ENCODE measurements at regions not wholly inside any gene's neighbourhood (a gene's known extent, or its start where the extent isn't known, plus 50 kb on each side); places are given as distances from the start of the nearest gene placed in this dataset.

DNA sequence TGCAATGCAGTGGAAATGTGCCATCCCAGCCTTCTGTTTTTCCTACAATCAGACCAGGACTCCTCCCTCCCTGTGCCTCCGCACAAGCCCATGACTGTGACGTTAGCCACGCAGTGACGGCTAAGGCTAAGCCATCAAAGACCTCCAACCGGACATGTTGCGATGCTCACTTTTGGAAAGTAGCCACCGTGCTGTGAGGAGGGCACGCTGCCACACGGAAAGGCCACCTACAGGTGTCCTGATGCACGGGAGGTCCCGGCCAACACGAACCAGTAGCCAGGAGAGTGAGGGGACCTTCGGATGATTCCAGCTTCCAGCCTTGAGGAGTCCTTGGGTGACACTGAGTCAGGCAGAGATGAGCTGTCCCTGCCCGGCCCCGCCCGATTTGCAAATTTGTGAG, 53.9 kb downstream of the FOXL1 start:
- no peak for DNase-seq

DNA sequence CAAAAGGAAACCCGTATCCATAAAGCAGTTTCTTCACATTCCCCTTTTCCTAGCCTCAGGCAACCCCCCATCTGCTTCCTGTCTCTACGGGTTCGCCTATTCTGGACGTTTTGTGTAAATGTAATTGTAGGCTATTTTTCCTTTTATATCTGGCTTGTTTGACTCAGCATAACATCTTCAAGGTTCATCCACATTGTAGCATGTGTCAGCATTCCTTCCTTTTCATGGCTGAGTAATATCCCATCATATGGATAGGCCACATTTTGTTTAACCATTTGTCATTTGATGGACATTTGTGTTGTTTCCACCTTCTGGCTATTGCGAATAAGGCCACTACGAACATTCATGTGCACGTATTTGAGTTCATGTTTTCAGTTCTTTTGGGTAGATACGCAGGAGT, 54.6 kb downstream of the FOXL1 start:
- DNase-seq: no peak

GRCh38 chr16:86634292-86634691, 55.9 kb downstream of the FOXL1 start:
- no peak for DNase-seq

- no peak for DNase-seq
Observed at GRCh38 chr16:86635176-86635876, 57.0 kb downstream of the FOXL1 start.

GRCh38 chr16:86635926-86636325, 57.6 kb downstream of the FOXL1 start:
- no peak for DNase-seq

DNA sequence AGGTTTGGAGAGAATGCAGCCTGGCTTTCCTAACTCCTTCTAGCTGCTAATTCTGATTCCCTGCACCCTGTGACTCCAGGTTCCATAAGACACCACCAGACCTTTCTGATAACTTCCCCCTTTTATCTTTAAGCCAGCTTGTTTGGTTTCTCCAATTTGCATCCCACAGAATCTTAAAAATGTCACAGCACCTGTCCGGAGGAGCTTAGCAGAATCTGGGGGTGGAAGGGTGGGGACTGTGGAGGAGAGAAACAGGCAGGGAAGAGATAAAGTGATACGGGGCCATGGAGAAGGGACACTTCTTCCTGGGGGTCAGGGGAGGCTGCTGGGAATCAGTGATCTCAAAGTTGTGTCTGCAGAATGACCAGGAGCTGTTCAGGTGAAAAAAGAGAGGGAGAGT, 59.4 kb downstream of the FOXL1 start:
- DNase-seq: no peak

- DNase-seq: no peak
Observed at GRCh38 chr16:86638642-86639041, 60.3 kb downstream of the FOXL1 start.

GRCh38 chr16:86639354-86639753, 61.0 kb downstream of the FOXL1 start:
- DNase-seq: no peak

DNA sequence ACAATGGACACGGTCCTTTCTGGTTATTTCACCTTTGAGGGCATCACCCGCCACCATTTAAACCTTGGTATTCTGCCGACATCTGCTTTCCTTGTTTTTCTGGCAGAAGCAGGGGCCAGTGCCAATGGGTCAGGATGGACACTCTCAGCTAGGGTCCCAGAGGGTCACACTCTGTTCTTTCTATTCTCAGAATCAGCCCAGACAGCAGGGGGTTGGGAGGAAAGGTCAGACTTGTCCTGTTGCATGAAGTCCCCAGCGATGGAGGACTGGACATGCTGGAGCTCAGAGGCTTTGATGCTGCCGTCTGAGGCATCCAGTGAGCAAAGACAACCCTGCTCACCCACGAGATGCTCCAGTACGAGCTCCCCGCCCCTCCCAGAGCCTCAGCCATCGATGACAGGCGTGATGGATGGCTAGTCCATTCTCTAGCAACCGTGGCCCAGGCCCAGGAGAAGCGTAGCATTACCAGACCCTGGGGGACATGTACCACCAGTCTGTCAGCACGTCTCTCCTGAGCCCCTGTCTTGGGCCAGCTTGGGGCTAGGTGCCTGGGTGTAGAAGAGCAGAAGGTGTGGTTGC, 62.0 kb downstream of the FOXL1 start:
- no peak for DNase-seq

- no peak for DNase-seq
Observed at GRCh38 chr16:86642087-86642486, 63.7 kb downstream of the FOXL1 start.

DNA sequence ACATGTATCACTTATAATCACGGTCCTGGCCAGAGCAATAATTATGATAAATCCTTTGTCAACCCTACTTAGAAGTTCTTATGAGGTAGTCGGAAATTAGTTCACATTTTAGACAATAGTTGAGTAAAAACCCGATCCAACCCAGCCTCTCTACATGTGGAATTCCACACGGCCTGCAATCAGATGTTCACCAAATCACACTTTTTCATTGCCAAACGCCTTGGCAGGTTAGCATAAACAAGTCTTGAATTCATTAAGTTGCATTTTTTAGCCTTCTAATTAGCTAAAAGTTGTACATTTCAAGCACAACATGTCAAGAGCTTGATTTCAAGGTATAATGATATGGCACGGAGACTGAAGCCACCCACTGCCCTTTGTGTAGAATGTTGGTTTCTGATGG, 65.3 kb downstream of the FOXL1 start:
- no peak for DNase-seq

GRCh38 chr16:86647561-86647960, 69.2 kb downstream of the FOXL1 start:
- DNase-seq: no peak

DNA sequence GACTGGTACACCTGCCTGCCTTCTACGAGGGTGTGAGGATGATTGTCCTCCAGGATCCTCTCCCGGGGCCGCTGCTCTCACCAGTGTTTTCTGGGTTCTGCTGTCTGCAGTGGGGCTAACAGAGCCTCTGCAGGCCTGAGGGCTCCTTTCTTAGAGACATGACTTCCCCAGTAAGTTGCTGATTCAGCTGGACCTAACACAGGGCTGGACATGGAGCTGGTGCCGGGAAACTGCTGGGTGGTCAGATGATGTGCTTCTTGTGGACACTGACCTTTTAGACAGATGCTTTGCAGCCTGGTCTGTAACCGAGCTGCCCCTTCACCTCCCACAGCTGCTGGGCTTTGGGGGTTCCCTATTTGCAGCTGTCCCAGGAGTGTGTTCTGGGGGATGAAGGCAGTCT, 71.5 kb downstream of the FOXL1 start:
- DNase-seq: no peak

DNA sequence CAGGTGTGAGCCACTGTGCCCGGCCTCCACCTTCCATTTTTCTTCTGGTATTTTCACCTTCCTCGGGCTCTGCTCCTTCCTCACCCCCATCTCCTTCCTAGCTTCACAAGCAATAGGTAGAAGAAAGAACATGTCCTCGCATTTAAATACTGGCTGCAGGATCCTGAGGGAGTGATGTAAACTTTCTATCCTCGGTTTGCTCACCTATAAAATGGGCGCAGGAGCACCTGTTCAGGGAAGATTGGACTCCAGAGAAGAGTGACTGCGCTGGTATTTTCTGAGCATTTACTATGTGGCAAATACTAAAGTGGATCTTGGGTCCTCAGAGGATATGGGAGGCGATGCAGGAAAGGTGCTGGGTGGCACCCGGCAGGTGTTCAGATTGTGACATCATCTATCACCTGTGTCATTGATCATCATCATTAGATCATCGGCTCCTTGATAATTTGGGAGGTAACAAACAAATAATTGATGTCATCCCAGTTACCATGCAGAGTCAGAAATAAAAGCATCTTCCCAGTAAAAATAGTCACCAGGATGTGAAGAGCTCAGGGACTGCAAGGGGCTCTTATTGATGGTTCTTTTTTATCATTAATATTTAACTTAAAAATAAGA, 72.8 kb downstream of the FOXL1 start:
- no peak for DNase-seq

GRCh38 chr16:86651823-86652222, 73.5 kb downstream of the FOXL1 start:
- no peak for DNase-seq

- DNase-seq: no peak
Observed at GRCh38 chr16:86653285-86654006, 75.1 kb downstream of the FOXL1 start.

- no peak for DNase-seq
Observed at GRCh38 chr16:86657972-86658371, 79.6 kb downstream of the FOXL1 start.

DNA sequence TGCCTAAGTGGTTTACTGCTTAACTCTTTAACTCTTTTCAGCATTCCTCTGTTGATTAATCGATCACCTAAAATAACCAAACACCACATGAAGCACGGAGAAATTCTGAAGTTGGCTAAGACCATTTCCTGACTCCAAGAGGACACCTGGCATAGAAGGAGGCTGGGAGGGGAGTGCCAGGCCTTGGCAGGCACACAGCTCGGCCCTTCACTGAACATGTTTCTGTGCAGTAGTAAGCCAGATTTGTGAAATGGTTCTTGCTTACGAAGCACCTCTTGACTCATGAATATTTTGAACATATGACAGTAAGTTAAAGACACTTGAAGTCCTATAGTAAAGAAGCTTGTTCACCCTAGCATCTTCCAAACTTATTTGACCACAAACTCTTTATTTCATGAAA, 82.3 kb downstream of the FOXL1 start:
- DNase-seq: no peak

DNA sequence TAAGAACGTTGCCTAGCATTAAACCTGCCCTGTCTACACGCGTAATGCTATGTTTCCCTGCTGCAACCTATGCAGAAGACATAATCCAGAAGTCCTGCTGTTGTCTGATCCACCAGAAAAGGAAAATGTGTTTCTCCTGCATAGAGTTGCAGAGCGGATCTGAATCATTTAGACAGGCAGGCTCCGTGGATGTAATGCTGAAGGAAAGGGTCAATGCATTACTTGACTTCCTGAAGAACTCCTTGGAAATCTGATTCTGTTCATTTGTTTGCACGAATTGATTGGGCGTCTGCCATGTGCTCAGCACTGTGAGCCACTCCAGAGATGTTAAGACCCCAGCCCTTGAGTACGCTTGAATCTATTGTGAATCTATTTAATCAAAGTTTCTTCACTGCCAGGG, 83.4 kb downstream of the FOXL1 start:
- DNase-seq: no peak

- DNase-seq: no peak
Observed at GRCh38 chr16:86662195-86662594, 83.8 kb downstream of the FOXL1 start.

- no peak for DNase-seq
Observed at GRCh38 chr16:86662740-86663139, 84.4 kb downstream of the FOXL1 start.

DNA sequence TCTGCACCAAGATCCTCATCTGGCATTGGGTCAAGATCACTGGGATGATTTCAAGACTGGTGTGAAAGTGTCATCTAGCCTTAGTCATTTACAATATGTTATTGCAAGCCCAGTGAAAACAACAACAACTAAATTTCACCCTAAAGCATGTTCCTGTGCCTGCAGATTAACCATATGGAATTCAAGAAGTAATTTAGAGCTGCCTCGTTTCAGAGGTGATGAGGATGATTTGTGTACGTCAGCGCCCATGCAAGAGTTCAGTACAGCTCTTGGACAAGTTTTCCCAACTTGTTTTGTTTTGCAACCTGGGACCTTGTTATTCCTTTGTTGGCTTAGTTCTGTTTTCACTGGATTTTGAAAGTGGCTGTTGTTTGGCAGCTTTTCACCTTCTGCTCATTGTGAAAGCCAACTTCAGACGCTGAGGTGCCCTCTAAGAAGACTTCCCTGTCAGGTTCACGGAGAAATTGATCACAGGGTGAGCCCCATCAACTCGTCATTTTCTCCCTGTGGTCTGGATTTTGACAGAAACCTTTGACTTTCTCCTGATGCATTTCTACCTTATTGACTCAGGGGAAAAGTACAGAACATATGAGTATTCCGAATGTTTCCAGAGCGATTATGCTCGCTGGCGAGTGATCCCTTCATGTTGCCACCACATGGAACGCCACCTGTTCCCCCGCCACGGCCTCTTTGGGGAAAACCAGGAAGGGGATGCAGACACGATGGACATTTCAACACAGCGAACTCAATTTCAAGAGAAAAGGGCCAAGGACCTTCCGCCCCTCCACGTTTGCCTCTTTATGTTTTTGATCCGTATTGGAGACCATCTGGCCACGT, 85.6 kb downstream of the FOXL1 start:
- no peak for DNase-seq

All from NCI-H1105 (cell line).